Erythroblast (primary cell): ENCODE measurements at regions not wholly inside any gene's neighbourhood (a gene's known extent, or its start where the extent isn't known, plus 50 kb on each side); places are given as distances from the start of the nearest gene placed in this dataset.

Source experiments
- DNase-seq, 2 experiments: peaks; one replicate each; lab custom pipeline; 2025; lab: John Stamatoyannopoulos, UW
- GATA1 ChIP-seq: IDR thresholded peaks from 2 replicates; pipeline ENCODE4 v1.6.1; 2011; ENCODE audit warnings: low read depth, mild to moderate bottlenecking, control low read depth, low read length, moderate library complexity
- POLR2A ChIP-seq: IDR thresholded peaks from 2 replicates; pipeline ENCODE4 v1.6.1; 2011; ENCODE audit warnings: mild to moderate bottlenecking, low read length

- no peak for TF ChIP-seq POLR2A
- no peak for TF ChIP-seq GATA1
- DNase-seq, result no peak
Measured at GRCh38 chr12:97229004-97229403, 233.6 kb upstream of the RMST start.

GRCh38 chr12:97235102-97235501 lies 227.5 kb upstream of the RMST start:
- TF ChIP-seq GATA1 (no peak), POLR2A (no peak)
- DNase-seq, result no peak

GRCh38 chr12:97246368-97246767 lies 216.2 kb upstream of the RMST start:
- TF ChIP-seq GATA1 (no peak), POLR2A (no peak)
- DNase-seq, result no peak

GRCh38 chr12:97250483-97250882 lies 212.1 kb upstream of the RMST start:
- DNase-seq, result no peak
- TF ChIP-seq POLR2A (no peak), GATA1 (no peak)

- DNase-seq, result no peak
- no peak for TF ChIP-seq GATA1
- TF ChIP-seq POLR2A, result no peak
Measured at GRCh38 chr12:97257726-97258125, 204.9 kb upstream of the RMST start.

- no peak for DNase-seq
- no peak for TF ChIP-seq POLR2A
- no peak for TF ChIP-seq GATA1
Measured at GRCh38 chr12:97259098-97259497, 203.5 kb upstream of the RMST start.

- no peak for TF ChIP-seq GATA1
- TF ChIP-seq POLR2A, result no peak
Measured at GRCh38 chr12:97260786-97261185, 201.8 kb upstream of the RMST start.

GRCh38 chr12:97267166-97267565 lies 195.4 kb upstream of the RMST start:
- TF ChIP-seq POLR2A (no peak), GATA1 (no peak)
- DNase-seq, result no peak

More at GRCh38 chr12:97260786-97261185, 201.8 kb upstream of the RMST start:
- DNase-seq, result no peak

- DNase-seq, result no peak
- TF ChIP-seq POLR2A, result no peak
- TF ChIP-seq GATA1, result no peak
Measured at GRCh38 chr12:97267594-97268202, 194.9 kb upstream of the RMST start.

- DNase-seq, result no peak
- TF ChIP-seq GATA1 (no peak), POLR2A (no peak)
Measured at GRCh38 chr12:97272471-97272870, 190.1 kb upstream of the RMST start.

- TF ChIP-seq POLR2A, result no peak
- TF ChIP-seq GATA1, result no peak
- DNase-seq, result no peak
Measured at GRCh38 chr12:97274386-97274785, 188.2 kb upstream of the RMST start.

GRCh38 chr12:97275256-97275655 lies 187.3 kb upstream of the RMST start:
- DNase-seq, result no peak
- TF ChIP-seq POLR2A (no peak), GATA1 (no peak)

- no peak for TF ChIP-seq GATA1
- TF ChIP-seq POLR2A, result no peak
- no peak for DNase-seq
Measured at GRCh38 chr12:97275728-97276590, 186.6 kb upstream of the RMST start.

- no peak for DNase-seq
- no peak for TF ChIP-seq GATA1
- TF ChIP-seq POLR2A, result no peak
Measured at GRCh38 chr12:97276661-97277429, 185.8 kb upstream of the RMST start.
